OCI-LY3 (cell line): ENCODE measurements at regions not wholly inside any gene's neighbourhood (a gene's known extent, or its start where the extent isn't known, plus 50 kb on each side); places are given as distances from the start of the nearest gene placed in this dataset.

Source experiments
- H2AFZ ChIP-seq: fragments of 200-600, 300-600 bp; shearing (Covaris generic); 2 replicates; pipeline ENCODE4 v1.6.0; 2014; ENCODE audit warnings: antibody characterized with exemption, low read depth, low read length
- H3K27ac ChIP-seq: fragments of 200-600, 300-600 bp; sonication (generic); 2 replicates; pipeline ENCODE4 v1.5.1; 2014; ENCODE audit warnings: mild to moderate bottlenecking, low read length, moderate library complexity, mixed read lengths
- H3K27me3 ChIP-seq: fragments of 200-600, 300-600 bp; sonication (generic); 2 replicates; pipeline ENCODE4 v1.6.1; 2014; ENCODE audit warnings: low read depth, low read length, mixed read lengths
- H3K36me3 ChIP-seq: fragments of 200-600, 300-600 bp; sonication (generic); replicated peaks from 2 replicates; pipeline ENCODE3; 2014; ENCODE audit warnings: low read depth, low read length, mixed read lengths
- H3K4me1 ChIP-seq: fragments of 300-600, 200-600 bp; sonication (generic); 2 replicates; pipeline ENCODE4 v1.6.1; 2014; ENCODE audit warnings: low read length, mixed read lengths
- H3K4me2 ChIP-seq: fragments of 200-600, 300-600 bp; sonication (generic); 2 replicates; pipeline ENCODE4 v1.6.1; 2014; ENCODE audit warnings: low read length, mixed read lengths
- H3K4me3 ChIP-seq: fragments of 300-600, 200-600 bp; sonication (generic); 2 replicates; pipeline ENCODE4 v1.5.1; 2014; ENCODE audit warnings: antibody characterized with exemption, mild to moderate bottlenecking, low read length, moderate library complexity
- H3K79me2 ChIP-seq: fragments of 300-600, 200-600 bp; shearing (Covaris generic); 2 replicates; pipeline ENCODE4 v1.6.1; 2014; ENCODE audit warnings: mild to moderate bottlenecking, low read length, mixed read lengths
- H3K9ac ChIP-seq: fragments of 300-600, 200-600 bp; shearing (Covaris generic); 2 replicates; pipeline ENCODE4 v1.6.0; 2014; ENCODE audit warnings: mild to moderate bottlenecking, low read length, moderate library complexity
- H3K9me3 ChIP-seq: fragments of 200-600, 300-600 bp; shearing (Covaris generic); 2 replicates; pipeline ENCODE4 v1.6.1; 2014; ENCODE audit warnings: low read length, mixed read lengths; ENCODE audit not compliant: insufficient read depth
- H4K20me1 ChIP-seq: fragments of 200-600, 300-600 bp; sonication (generic); 2 replicates; pipeline ENCODE4 v1.6.1; 2016; ENCODE audit warnings: low read length, mixed read lengths; ENCODE audit not compliant: insufficient read depth
- EZH2phosphoT487 ChIP-seq: fragments of 200-600 bp; shearing (Covaris generic); IDR thresholded peaks from 2 replicates; pipeline ENCODE4 v1.6.1; 2018; ENCODE audit warnings: antibody characterized with exemption, mixed run types, low read depth
- TF ChIP-seq, protein P1 (sequence below): fragments of 200-600, 300-600 bp; sonication (generic); IDR thresholded peaks from 2 replicates; pipeline ENCODE4 v1.5.1; 2014; ENCODE audit warnings: antibody characterized with exemption, low read length, low read depth

GRCh38 chr5:1745796-1746370, 53.8 kb downstream of the MRPL36 start:
- no peaks in the 10 kb centered on the region for H3K79me2 ChIP-seq
- H3K9me3 ChIP-seq: no peaks in the 10 kb centered on the region
- H3K27ac ChIP-seq: no peak overlapping the region
- H3K27me3 ChIP-seq: peaks cover 4% of the 10 kb centered on the region; the same call in 1 of the 2 replicates
- H3K9ac ChIP-seq: no peak overlapping the region
- no peak overlapping the region for H3K4me3 ChIP-seq
- no peaks in the 10 kb centered on the region for H3K36me3 ChIP-seq
- TF ChIP-seq, protein P1, sequence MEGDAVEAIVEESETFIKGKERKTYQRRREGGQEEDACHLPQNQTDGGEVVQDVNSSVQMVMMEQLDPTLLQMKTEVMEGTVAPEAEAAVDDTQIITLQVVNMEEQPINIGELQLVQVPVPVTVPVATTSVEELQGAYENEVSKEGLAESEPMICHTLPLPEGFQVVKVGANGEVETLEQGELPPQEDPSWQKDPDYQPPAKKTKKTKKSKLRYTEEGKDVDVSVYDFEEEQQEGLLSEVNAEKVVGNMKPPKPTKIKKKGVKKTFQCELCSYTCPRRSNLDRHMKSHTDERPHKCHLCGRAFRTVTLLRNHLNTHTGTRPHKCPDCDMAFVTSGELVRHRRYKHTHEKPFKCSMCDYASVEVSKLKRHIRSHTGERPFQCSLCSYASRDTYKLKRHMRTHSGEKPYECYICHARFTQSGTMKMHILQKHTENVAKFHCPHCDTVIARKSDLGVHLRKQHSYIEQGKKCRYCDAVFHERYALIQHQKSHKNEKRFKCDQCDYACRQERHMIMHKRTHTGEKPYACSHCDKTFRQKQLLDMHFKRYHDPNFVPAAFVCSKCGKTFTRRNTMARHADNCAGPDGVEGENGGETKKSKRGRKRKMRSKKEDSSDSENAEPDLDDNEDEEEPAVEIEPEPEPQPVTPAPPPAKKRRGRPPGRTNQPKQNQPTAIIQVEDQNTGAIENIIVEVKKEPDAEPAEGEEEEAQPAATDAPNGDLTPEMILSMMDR: no peak
- no peak for TF ChIP-seq EZH2phosphoT487
- H3K4me2 ChIP-seq: no peak overlapping the region
- no peak overlapping the region for H2AFZ ChIP-seq
- H3K4me1 ChIP-seq: no peaks in the 10 kb centered on the region
- no peaks in the 10 kb centered on the region for H4K20me1 ChIP-seq

- Histone ChIP-seq H3K79me2 (no peaks in the 10 kb centered on the region), H3K4me2 (no peak overlapping the region), H3K4me3 (no peak overlapping the region), H3K9me3 (peaks cover 3% of the 10 kb centered on the region; the same call in 1 of the 2 replicates), H3K36me3 (no peaks in the 10 kb centered on the region), H3K4me1 (no peaks in the 10 kb centered on the region), H3K27me3 (peaks cover 4% of the 10 kb centered on the region; the same call in 1 of the 2 replicates), H3K27ac (no peak overlapping the region), H4K20me1 (no peaks in the 10 kb centered on the region), H3K9ac (no peak overlapping the region), H2AFZ (no peak overlapping the region)
- TF ChIP-seq, protein P1: no peak
- TF ChIP-seq EZH2phosphoT487: no peak
Observed at GRCh38 chr5:1745123-1745795, 54.4 kb downstream of the MRPL36 start.

GRCh38 chr5:1744393-1745122, 55.1 kb downstream of the MRPL36 start:
- Histone ChIP-seq H3K4me3 (no peak overlapping the region), H3K4me1 (no peaks in the 10 kb centered on the region), H3K36me3 (no peaks in the 10 kb centered on the region), H3K9me3 (peaks cover 3% of the 10 kb centered on the region; the same call in 1 of the 2 replicates), H3K9ac (no peak overlapping the region), H4K20me1 (no peaks in the 10 kb centered on the region), H2AFZ (no peak overlapping the region), H3K27me3 (peaks cover 7% of the 10 kb centered on the region; the same call in 1 of the 2 replicates), H3K79me2 (no peaks in the 10 kb centered on the region), H3K27ac (no peak overlapping the region), H3K4me2 (no peak overlapping the region)
- TF ChIP-seq, protein P1: no peak
- TF ChIP-seq EZH2phosphoT487: no peak

GRCh38 chr5:1743769-1744085, 55.9 kb downstream of the MRPL36 start:
- no peak for TF ChIP-seq EZH2phosphoT487
- TF ChIP-seq, protein P1: no peak
- Histone ChIP-seq H3K79me2 (no peaks in the 10 kb centered on the region), H3K9me3 (peaks cover 3% of the 10 kb centered on the region; the same call in 1 of the 2 replicates), H3K9ac (no peak overlapping the region), H2AFZ (no peak overlapping the region), H3K4me1 (no peaks in the 10 kb centered on the region), H3K4me3 (no peak overlapping the region), H3K4me2 (no peak overlapping the region), H3K27ac (no peak overlapping the region), H3K27me3 (peaks cover 7% of the 10 kb centered on the region; the same call in 1 of the 2 replicates), H3K36me3 (no peaks in the 10 kb centered on the region), H4K20me1 (no peaks in the 10 kb centered on the region)
